H9 (cell line): ENCODE measurements at regions not wholly inside any gene's neighbourhood (a gene's known extent, or its start where the extent isn't known, plus 50 kb on each side); places are given as distances from the start of the nearest gene placed in this dataset.

Source experiments
- DNase-seq: peaks from one replicate; pipeline ENCODE4 v3.0.0-alpha.2; 2017
- H2AFZ ChIP-seq: one replicate; pipeline ENCODE4 v1.6.1; 2013; ENCODE audit warnings: mild to moderate bottlenecking, low read length, control low read depth, moderate library complexity
- H2AK5ac ChIP-seq: 2 replicates; pipeline ENCODE4 v1.6.1; 2013; ENCODE audit warnings: low read length, control low read depth, mixed read lengths; ENCODE audit not compliant: insufficient read length
- H2BK120ac ChIP-seq: one replicate; pipeline ENCODE4 v1.6.1; 2013; ENCODE audit warnings: low read depth, mild to moderate bottlenecking, low read length, control low read depth, inconsistent platforms; ENCODE audit not compliant: poor library complexity, severe bottlenecking
- H2BK12ac ChIP-seq: 2 replicates; pipeline ENCODE4 v1.6.1; 2013; ENCODE audit warnings: low read length, control low read depth, mixed read lengths, low read depth; ENCODE audit not compliant: insufficient read length
- H2BK15ac ChIP-seq: 2 replicates; pipeline ENCODE4 v1.6.1; 2013; ENCODE audit warnings: low read depth, low read length, control low read depth
- H2BK20ac ChIP-seq: one replicate; pipeline ENCODE4 v1.6.1; 2013; ENCODE audit warnings: low read depth, mild to moderate bottlenecking, low read length, control low read depth, inconsistent platforms; ENCODE audit not compliant: poor library complexity, severe bottlenecking
- H2BK5ac ChIP-seq: 2 replicates; pipeline ENCODE4 v1.6.1; 2013; ENCODE audit warnings: low read length, control low read depth, mixed read lengths; ENCODE audit not compliant: insufficient read length
- H3K14ac ChIP-seq: 2 replicates; pipeline ENCODE4 v1.6.1; 2013; ENCODE audit warnings: low read length, control low read depth; ENCODE audit not compliant: insufficient read depth
- H3K18ac ChIP-seq: 2 replicates; pipeline ENCODE4 v1.6.1; 2013; ENCODE audit warnings: low read depth, mild to moderate bottlenecking, mixed read lengths, low read length, control low read depth; ENCODE audit not compliant: insufficient read length
- H3K23ac ChIP-seq: 2 replicates; pipeline ENCODE4 v1.6.1; 2013; ENCODE audit warnings: low read length, control low read depth, mixed read lengths, low read depth; ENCODE audit not compliant: insufficient read length
- H3K23me2 ChIP-seq: 2 replicates; pipeline ENCODE4 v1.6.1; 2013; ENCODE audit warnings: low read depth, mild to moderate bottlenecking, mixed read lengths, low read length, control low read depth; ENCODE audit not compliant: insufficient read length, poor library complexity, severe bottlenecking
- H3K27ac ChIP-seq: 2 replicates; pipeline ENCODE4 v1.5.1; 2013; ENCODE audit warnings: low read length, control low read depth, mixed read lengths, low read depth; ENCODE audit not compliant: insufficient read length
- H3K27me3 ChIP-seq: 2 replicates; pipeline ENCODE4 v1.6.1; 2013; ENCODE audit warnings: low read length, control low read depth, inconsistent platforms; ENCODE audit not compliant: insufficient read depth
- H3K4ac ChIP-seq: 2 replicates; pipeline ENCODE4 v1.6.1; 2013; ENCODE audit warnings: low read depth, mild to moderate bottlenecking, control low read depth, inconsistent platforms, low read length, moderate library complexity
- H3K4me1 ChIP-seq: 2 replicates; pipeline ENCODE4 v1.6.1; 2013; ENCODE audit warnings: low read length, control low read depth, inconsistent platforms; ENCODE audit not compliant: insufficient read depth
- H3K4me2 ChIP-seq: 2 replicates; pipeline ENCODE4 v1.6.1; 2013; ENCODE audit warnings: low read length, control low read depth, mixed read lengths; ENCODE audit not compliant: insufficient read length, insufficient read depth
- H3K56ac ChIP-seq: 2 replicates; pipeline ENCODE4 v1.6.1; 2013; ENCODE audit warnings: low read depth, mild to moderate bottlenecking, mixed read lengths, low read length, control low read depth; ENCODE audit not compliant: insufficient read length
- H3K79me1 ChIP-seq: 2 replicates; pipeline ENCODE4 v1.6.1; 2013; ENCODE audit warnings: low read depth, mild to moderate bottlenecking, moderate library complexity, low read length, control low read depth, inconsistent platforms; ENCODE audit not compliant: insufficient read depth, poor library complexity, severe bottlenecking
- H3K79me2 ChIP-seq: 2 replicates; pipeline ENCODE4 v1.6.1; 2013; ENCODE audit warnings: low read length, control low read depth, inconsistent platforms; ENCODE audit not compliant: insufficient read depth
- H3K9ac ChIP-seq: 2 replicates; pipeline ENCODE4 v1.6.1; 2013; ENCODE audit warnings: low read length, control low read depth, mixed read lengths; ENCODE audit not compliant: insufficient read length; ENCODE audit errors: extremely low read depth
- H3K9me3 ChIP-seq: one replicate; pipeline ENCODE4 v1.6.1; 2013; ENCODE audit warnings: low read depth, low read length, inconsistent platforms; ENCODE audit not compliant: control insufficient read depth
- H3T11ph ChIP-seq: one replicate; pipeline ENCODE4 v1.6.1; 2013; ENCODE audit warnings: mild to moderate bottlenecking, low read length, control low read depth, inconsistent platforms
- H4K20me1 ChIP-seq: one replicate; pipeline ENCODE4 v1.6.1; 2013; ENCODE audit not compliant: control insufficient read depth, insufficient read length, insufficient read depth
- H4K5ac ChIP-seq: 2 replicates; pipeline ENCODE4 v1.6.1; 2013; ENCODE audit warnings: low read depth, mild to moderate bottlenecking, mixed read lengths, low read length, control low read depth; ENCODE audit not compliant: insufficient read length
- H4K8ac ChIP-seq: replicated peaks from 2 replicates; pipeline ENCODE4 v1.6.1; 2013; ENCODE audit warnings: low read length, control low read depth, mixed read lengths, low read depth; ENCODE audit not compliant: insufficient read length
- H4K91ac ChIP-seq: 2 replicates; pipeline ENCODE4 v1.6.1; 2013; ENCODE audit warnings: low read depth, mild to moderate bottlenecking, moderate library complexity, mixed read lengths, low read length, control low read depth; ENCODE audit not compliant: insufficient read length
- H3K27ac Mint-ChIP-seq, 3 experiments: 2 replicates in 2 of 3; 3 replicates in 1 of 3; pipeline ENCODE4 v1.8.0; 2020 to 2021; ENCODE audit warnings: mixed read lengths in 3 of 3, mild to moderate bottlenecking in 1 of 3, moderate library complexity in 1 of 3
- H3K27me3 Mint-ChIP-seq: 2 replicates; pipeline ENCODE4 v1.8.0; 2021; ENCODE audit warnings: low read depth, mild to moderate bottlenecking, moderate library complexity, mixed read lengths
- H3K36me3 Mint-ChIP-seq, 3 experiments: 2 replicates in 2 of 3; 3 replicates in 1 of 3; pipeline ENCODE4 v1.8.0; 2020 to 2021; ENCODE audit warnings: low read depth in 3 of 3, mixed read lengths in 3 of 3; ENCODE audit not compliant: insufficient read depth in 1 of 3
- H3K4me1 Mint-ChIP-seq, 2 experiments: 2 replicates each; pipeline ENCODE4 v1.8.0; 2020; ENCODE audit warnings: mixed read lengths in 2 of 2
- H3K4me3 Mint-ChIP-seq, 2 experiments: 2 replicates in 1 of 2; 3 replicates in 1 of 2; pipeline ENCODE4 v1.8.0; 2020 to 2021; ENCODE audit warnings: mild to moderate bottlenecking in 2 of 2, mixed read lengths in 2 of 2, moderate library complexity in 1 of 2
- H3K9me3 Mint-ChIP-seq, 2 experiments: 2 replicates in 1 of 2; 3 replicates in 1 of 2; pipeline ENCODE4 v1.8.0; 2020; ENCODE audit warnings: mild to moderate bottlenecking in 2 of 2, mixed read lengths in 2 of 2, moderate library complexity in 1 of 2
- CTCF ChIP-seq: fragments of 200-600 bp; sonication (generic); conservative IDR thresholded peaks from 3 replicates; pipeline ENCODE4 v1.8.0; 2021; ENCODE audit warnings: antibody characterized with exemption, mild to moderate bottlenecking
- WGBS: extraction: QIAGEN DNeasy Blood & Tissue Kit; methylation state at CpG from one replicate; pipeline ENCODE4 v1.1.7; 2013; ENCODE audit warnings: missing lambda C conversion rate, low lambda C conversion rate, mixed read lengths; ENCODE audit not compliant: insufficient read length; ENCODE audit errors: extremely low coverage; 5-methylcytosine and 5-hydroxymethylcytosine counted together

DNA sequence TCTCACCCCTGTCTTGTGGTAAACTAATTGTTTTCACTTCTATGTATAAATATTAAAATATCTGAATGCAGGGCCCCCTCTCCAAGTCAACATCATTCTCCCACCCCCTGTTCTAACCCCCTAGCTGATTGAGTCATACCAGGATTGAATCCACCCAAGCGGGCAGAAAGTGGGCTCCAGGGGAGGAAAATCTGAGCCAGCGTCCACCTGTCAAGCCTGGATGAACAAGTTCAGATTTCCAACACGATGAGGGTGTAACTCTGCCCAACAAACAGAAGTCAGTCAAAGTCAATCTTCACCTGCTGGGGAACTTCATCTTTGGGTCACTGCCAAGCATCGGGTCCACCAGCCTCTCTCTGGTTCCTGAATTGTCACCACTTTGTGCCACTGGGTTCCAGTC lies 162.9 kb upstream of the CELF2 start:
- H3K4me1 Mint-ChIP-seq, result no peaks in the 10 kb centered on the region
- H3K36me3 Mint-ChIP-seq, result no peaks in the 10 kb centered on the region
- H3K27me3 Mint-ChIP-seq, result no peaks in the 10 kb centered on the region

More for the DNA sequence above, 162.9 kb upstream of the CELF2 start:
- Histone ChIP-seq H4K8ac (no peak overlapping the region), H2AFZ (no peak overlapping the region), H3K4me2 (no peak overlapping the region), H3K79me2 (no peaks in the 10 kb centered on the region), H2BK15ac (no peak overlapping the region), H2AK5ac (no peak overlapping the region), H3K27me3 (no peaks in the 10 kb centered on the region), H3T11ph (no peak overlapping the region), H3K14ac (no peak overlapping the region), H3K4me1 (no peaks in the 10 kb centered on the region), H3K18ac (no peak overlapping the region), H3K9ac (no peak overlapping the region), H2BK12ac (no peak overlapping the region), H3K4ac (no peak overlapping the region), H3K27ac (no peak overlapping the region), H3K56ac (no peak overlapping the region), H2BK20ac (no peak overlapping the region), H3K9me3 (no peaks in the 10 kb centered on the region), H3K23ac (no peak overlapping the region), H4K91ac (no peak overlapping the region), H3K23me2 (no peaks in the 10 kb centered on the region), H2BK120ac (no peak overlapping the region), H4K5ac (no peak overlapping the region), H2BK5ac (no peak overlapping the region), H4K20me1 (no peaks in the 10 kb centered on the region), H3K79me1 (no peaks in the 10 kb centered on the region)
- TF ChIP-seq CTCF, result no peak
- Mint-ChIP-seq H3K9me3 (no peaks in the 10 kb centered on the region), H3K27ac (no peak overlapping the region), H3K4me3 (no peak overlapping the region)
- DNase-seq, result no peak
- WGBS, result no CpG with 5 or more reads among the region's 4 CpGs
